Activated CD8-positive, alpha-beta memory T cell treated with anti-CD3 and anti-CD28 coated beads, Interleukin-2, amount 50 U/mL, for 24 hours (primary cell): ENCODE measurements at regions not wholly inside any gene's neighbourhood (a gene's known extent, or its start where the extent isn't known, plus 50 kb on each side); places are given as distances from the start of the nearest gene placed in this dataset.

Experiments
- DNase-seq: peaks from one replicate; pipeline ENCODE4 v3.0.0-alpha.2; 2020; ENCODE audit errors: extremely low read depth

- no peak for DNase-seq
These were observed 180.6 kb downstream of the RDH14 start for GRCh38 chr2:18379870-18380269.

GRCh38 chr2:18378020-18378653, 182.3 kb downstream of the RDH14 start:
- no peak for DNase-seq

- no peak for DNase-seq
These were observed 183.5 kb downstream of the RDH14 start for GRCh38 chr2:18376936-18377335.

- DNase-seq = no peak
These were observed 186.8 kb downstream of the RDH14 start for GRCh38 chr2:18373664-18374063.

GRCh38 chr2:18373081-18373480, 187.4 kb downstream of the RDH14 start:
- DNase-seq = no peak

GRCh38 chr2:18372641-18373040, 187.8 kb downstream of the RDH14 start:
- no peak for DNase-seq

GRCh38 chr2:18369760-18370159, 190.7 kb downstream of the RDH14 start:
- DNase-seq = no peak

- DNase-seq = no peak
These were observed 192.4 kb downstream of the RDH14 start for GRCh38 chr2:18368008-18368407.

GRCh38 chr2:18365342-18365741, 195.1 kb downstream of the RDH14 start:
- DNase-seq = no peak

- DNase-seq = no peak
These were observed 197.1 kb downstream of the RDH14 start for GRCh38 chr2:18363348-18363747.

GRCh38 chr2:18362696-18363095, 197.8 kb downstream of the RDH14 start:
- DNase-seq = no peak

- no peak for DNase-seq
These were observed 202.9 kb downstream of the RDH14 start for GRCh38 chr2:18357537-18357936.

GRCh38 chr2:18356676-18357075, 203.8 kb downstream of the RDH14 start:
- no peak for DNase-seq

GRCh38 chr2:18349421-18349820, 211.0 kb downstream of the RDH14 start:
- DNase-seq = no peak

- DNase-seq = no peak
These were observed 213.6 kb downstream of the RDH14 start for GRCh38 chr2:18346874-18347273.

GRCh38 chr2:18346344-18346743, 214.1 kb downstream of the RDH14 start:
- no peak for DNase-seq

GRCh38 chr2:18345848-18346247, 214.6 kb downstream of the RDH14 start:
- DNase-seq = no peak

- DNase-seq = no peak
These were observed 217.6 kb downstream of the RDH14 start for GRCh38 chr2:18342901-18343300.

- DNase-seq = no peak
These were observed 221.1 kb downstream of the RDH14 start for GRCh38 chr2:18339326-18339725.

- no peak for DNase-seq
These were observed 223.5 kb downstream of the RDH14 start for GRCh38 chr2:18336975-18337374.

- DNase-seq = no peak
These were observed 228.0 kb downstream of the RDH14 start for GRCh38 chr2:18332477-18332876.

- no peak for DNase-seq
These were observed 235.3 kb downstream of the RDH14 start for GRCh38 chr2:18325118-18325517.

GRCh38 chr2:18319987-18320386, 240.5 kb downstream of the RDH14 start:
- no peak for DNase-seq

GRCh38 chr2:18317017-18317416, 243.4 kb downstream of the RDH14 start:
- DNase-seq = no peak
